ENCODE measurements at regions not wholly inside any gene's neighbourhood (a gene's known extent, or its start where the extent isn't known, plus 50 kb on each side); places are given as distances from the start of the nearest gene placed in this dataset.

DNA sequence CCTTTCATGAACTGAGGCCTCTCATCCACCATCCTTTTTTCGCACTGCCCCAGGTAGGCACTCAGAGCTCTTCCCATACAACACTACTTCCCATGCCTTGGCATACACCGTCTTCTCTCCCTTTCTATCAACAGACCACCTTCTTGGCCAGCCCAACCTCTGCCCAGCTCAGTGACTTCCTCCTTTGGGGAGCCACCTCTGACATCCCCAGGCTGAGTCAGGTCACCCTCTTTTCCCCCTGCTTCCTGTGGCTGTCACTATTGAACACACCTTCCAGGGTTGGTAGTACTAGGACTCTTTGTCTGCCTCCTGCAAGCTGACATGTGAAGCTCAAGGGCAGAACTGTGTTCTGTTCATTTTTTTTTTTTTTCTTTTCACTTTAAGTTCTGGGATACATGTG, 283.2 kb downstream of the SETD4 start:
- TF ChIP-seq GLI2 (tag by site-specific recombination; IDR thresholded peaks at IDR 0.05; ENCODE audit: borderline replicate concordance, low read depth) = no peak
- TF ChIP-seq ZNF501 (tag by site-specific recombination; IDR thresholded peaks at IDR 0.05) = no peak
- TF ChIP-seq PBX3 (CRISPR knock-in tag; IDR thresholded peaks at IDR 0.05) = no peak
- TF ChIP-seq, protein P1, sequence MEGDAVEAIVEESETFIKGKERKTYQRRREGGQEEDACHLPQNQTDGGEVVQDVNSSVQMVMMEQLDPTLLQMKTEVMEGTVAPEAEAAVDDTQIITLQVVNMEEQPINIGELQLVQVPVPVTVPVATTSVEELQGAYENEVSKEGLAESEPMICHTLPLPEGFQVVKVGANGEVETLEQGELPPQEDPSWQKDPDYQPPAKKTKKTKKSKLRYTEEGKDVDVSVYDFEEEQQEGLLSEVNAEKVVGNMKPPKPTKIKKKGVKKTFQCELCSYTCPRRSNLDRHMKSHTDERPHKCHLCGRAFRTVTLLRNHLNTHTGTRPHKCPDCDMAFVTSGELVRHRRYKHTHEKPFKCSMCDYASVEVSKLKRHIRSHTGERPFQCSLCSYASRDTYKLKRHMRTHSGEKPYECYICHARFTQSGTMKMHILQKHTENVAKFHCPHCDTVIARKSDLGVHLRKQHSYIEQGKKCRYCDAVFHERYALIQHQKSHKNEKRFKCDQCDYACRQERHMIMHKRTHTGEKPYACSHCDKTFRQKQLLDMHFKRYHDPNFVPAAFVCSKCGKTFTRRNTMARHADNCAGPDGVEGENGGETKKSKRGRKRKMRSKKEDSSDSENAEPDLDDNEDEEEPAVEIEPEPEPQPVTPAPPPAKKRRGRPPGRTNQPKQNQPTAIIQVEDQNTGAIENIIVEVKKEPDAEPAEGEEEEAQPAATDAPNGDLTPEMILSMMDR (tag by site-specific recombination; IDR thresholded peaks at IDR 0.05) = no peak
- TF ChIP-seq PRDM10 (tag by site-specific recombination; IDR thresholded peaks at IDR 0.05) = no peak
- TF ChIP-seq, protein P2, sequence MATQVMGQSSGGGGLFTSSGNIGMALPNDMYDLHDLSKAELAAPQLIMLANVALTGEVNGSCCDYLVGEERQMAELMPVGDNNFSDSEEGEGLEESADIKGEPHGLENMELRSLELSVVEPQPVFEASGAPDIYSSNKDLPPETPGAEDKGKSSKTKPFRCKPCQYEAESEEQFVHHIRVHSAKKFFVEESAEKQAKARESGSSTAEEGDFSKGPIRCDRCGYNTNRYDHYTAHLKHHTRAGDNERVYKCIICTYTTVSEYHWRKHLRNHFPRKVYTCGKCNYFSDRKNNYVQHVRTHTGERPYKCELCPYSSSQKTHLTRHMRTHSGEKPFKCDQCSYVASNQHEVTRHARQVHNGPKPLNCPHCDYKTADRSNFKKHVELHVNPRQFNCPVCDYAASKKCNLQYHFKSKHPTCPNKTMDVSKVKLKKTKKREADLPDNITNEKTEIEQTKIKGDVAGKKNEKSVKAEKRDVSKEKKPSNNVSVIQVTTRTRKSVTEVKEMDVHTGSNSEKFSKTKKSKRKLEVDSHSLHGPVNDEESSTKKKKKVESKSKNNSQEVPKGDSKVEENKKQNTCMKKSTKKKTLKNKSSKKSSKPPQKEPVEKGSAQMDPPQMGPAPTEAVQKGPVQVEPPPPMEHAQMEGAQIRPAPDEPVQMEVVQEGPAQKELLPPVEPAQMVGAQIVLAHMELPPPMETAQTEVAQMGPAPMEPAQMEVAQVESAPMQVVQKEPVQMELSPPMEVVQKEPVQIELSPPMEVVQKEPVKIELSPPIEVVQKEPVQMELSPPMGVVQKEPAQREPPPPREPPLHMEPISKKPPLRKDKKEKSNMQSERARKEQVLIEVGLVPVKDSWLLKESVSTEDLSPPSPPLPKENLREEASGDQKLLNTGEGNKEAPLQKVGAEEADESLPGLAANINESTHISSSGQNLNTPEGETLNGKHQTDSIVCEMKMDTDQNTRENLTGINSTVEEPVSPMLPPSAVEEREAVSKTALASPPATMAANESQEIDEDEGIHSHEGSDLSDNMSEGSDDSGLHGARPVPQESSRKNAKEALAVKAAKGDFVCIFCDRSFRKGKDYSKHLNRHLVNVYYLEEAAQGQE (tag by site-specific recombination; IDR thresholded peaks at IDR 0.05) = no peak
- TF ChIP-seq ZNF548 (tag by site-specific recombination; IDR thresholded peaks at IDR 0.05) = no peak

All from HEK293 (cell line).